Mesenchymal stem cell (in vitro differentiated cells and primary cell): ENCODE measurements at regions not wholly inside any gene's neighbourhood (a gene's known extent, or its start where the extent isn't known, plus 50 kb on each side); places are given as distances from the start of the nearest gene placed in this dataset.

Experiments
- DNase-seq: peaks from one replicate; pipeline ENCODE4 v3.0.0-alpha.2; 2013
- H2AFZ ChIP-seq: one replicate; pipeline ENCODE4 v1.6.1; 2013; ENCODE audit warnings: low read depth, mild to moderate bottlenecking, control low read depth, inconsistent platforms, low read length, moderate library complexity
- H2AK5ac ChIP-seq: 2 replicates; pipeline ENCODE4 v1.6.1; 2013; ENCODE audit warnings: low read length, moderate library complexity, mild to moderate bottlenecking, inconsistent platforms; ENCODE audit not compliant: severe bottlenecking
- H2BK120ac ChIP-seq: one replicate; pipeline ENCODE4 v1.6.1; 2013; ENCODE audit warnings: low read depth, mild to moderate bottlenecking, inconsistent platforms, low read length, moderate library complexity
- H2BK12ac ChIP-seq, 2 experiments: one replicate each; pipeline ENCODE4 v1.6.1; 2013; ENCODE audit warnings: inconsistent platforms in 2 of 2, low read length in 2 of 2, mild to moderate bottlenecking in 2 of 2, moderate library complexity in 2 of 2, control low read depth in 1 of 2
- H2BK15ac ChIP-seq: one replicate; pipeline ENCODE4 v1.6.1; 2013; ENCODE audit warnings: mild to moderate bottlenecking, low read depth, inconsistent platforms; ENCODE audit not compliant: poor library complexity, severe bottlenecking
- H2BK5ac ChIP-seq: 2 replicates; pipeline ENCODE4 v1.6.1; 2013; ENCODE audit warnings: low read depth, mild to moderate bottlenecking, low read length, control low read depth, inconsistent platforms; ENCODE audit not compliant: poor library complexity, severe bottlenecking
- H3K14ac ChIP-seq, 2 experiments: one replicate each; pipeline ENCODE4 v1.6.1; 2013; ENCODE audit warnings: inconsistent platforms in 2 of 2, low read length in 2 of 2, control low read depth in 1 of 2, mild to moderate bottlenecking in 1 of 2, moderate library complexity in 1 of 2
- H3K18ac ChIP-seq, 2 experiments: one replicate each; pipeline ENCODE4 v1.6.1; 2013; ENCODE audit warnings: inconsistent platforms in 2 of 2, low read length in 2 of 2, control low read depth in 1 of 2, low read depth in 1 of 2, mild to moderate bottlenecking in 1 of 2
- H3K23ac ChIP-seq, 2 experiments: one replicate each; pipeline ENCODE4 v1.6.1; 2013; ENCODE audit warnings: inconsistent platforms in 2 of 2, low read length in 2 of 2, mild to moderate bottlenecking in 2 of 2, moderate library complexity in 2 of 2, control low read depth in 1 of 2
- H3K27ac ChIP-seq: 2 replicates; pipeline ENCODE4 v1.5.1; 2013; ENCODE audit warnings: mild to moderate bottlenecking, moderate library complexity, low read length, control low read depth, inconsistent platforms; ENCODE audit not compliant: poor library complexity, severe bottlenecking
- H3K27me3 ChIP-seq, 2 experiments: 2 replicates each; pipeline versions ENCODE4 v1.6.1 to v1.7.0; 2013; ENCODE audit warnings: low read length in 2 of 2, mild to moderate bottlenecking in 2 of 2, moderate library complexity in 2 of 2, control low read depth in 1 of 2, inconsistent platforms in 1 of 2; ENCODE audit not compliant: control insufficient read depth in 1 of 2, insufficient read depth in 1 of 2
- H3K36me3 ChIP-seq, 2 experiments: 2 replicates each; pipeline versions ENCODE4 v1.6.1 to v1.7.0; 2013; ENCODE audit warnings: low read length in 2 of 2, control low read depth in 1 of 2, inconsistent platforms in 1 of 2, low read depth in 1 of 2, mild to moderate bottlenecking in 1 of 2; ENCODE audit not compliant: insufficient read depth in 2 of 2, control insufficient read depth in 1 of 2
- H3K4ac ChIP-seq, 2 experiments: one replicate each; pipeline ENCODE4 v1.6.1; 2013; ENCODE audit warnings: inconsistent platforms in 2 of 2, low read length in 2 of 2, mild to moderate bottlenecking in 2 of 2, moderate library complexity in 2 of 2, control low read depth in 1 of 2, low read depth in 1 of 2
- H3K4me1 ChIP-seq: 2 replicates; pipeline ENCODE4 v1.6.1; 2013; ENCODE audit warnings: low read depth, low read length, control low read depth; ENCODE audit not compliant: control insufficient read depth, insufficient read depth
- H3K4me2 ChIP-seq: 2 replicates; pipeline ENCODE4 v1.6.1; 2013; ENCODE audit warnings: low read length, mild to moderate bottlenecking, inconsistent platforms; ENCODE audit not compliant: poor library complexity, severe bottlenecking
- H3K4me3 ChIP-seq, 2 experiments: 2 replicates each; pipeline versions ENCODE4 v1.5.1 to v1.7.0; 2013; ENCODE audit warnings: low read length in 2 of 2, mild to moderate bottlenecking in 2 of 2, control low read depth in 1 of 2, low read depth in 1 of 2; ENCODE audit not compliant: insufficient read depth in 1 of 2
- H3K79me1 ChIP-seq: replicated peaks from 2 replicates; pipeline ENCODE4 v1.6.1; 2013; ENCODE audit warnings: mild to moderate bottlenecking, control low read depth, low read length, inconsistent platforms; ENCODE audit not compliant: poor library complexity, severe bottlenecking
- H3K9ac ChIP-seq: 2 replicates; pipeline ENCODE4 v1.7.0; 2013; ENCODE audit warnings: mild to moderate bottlenecking, low read length, moderate library complexity
- H3K9me3 ChIP-seq: 2 replicates; pipeline ENCODE4 v1.7.0; 2013; ENCODE audit warnings: mild to moderate bottlenecking, low read length; ENCODE audit not compliant: control insufficient read depth
- H4K8ac ChIP-seq: one replicate; pipeline ENCODE4 v1.6.1; 2013; ENCODE audit warnings: inconsistent platforms, mild to moderate bottlenecking, low read length, moderate library complexity
- H4K91ac ChIP-seq: one replicate; pipeline ENCODE4 v1.6.1; 2013; ENCODE audit warnings: mild to moderate bottlenecking, low read length, inconsistent platforms
- WGBS: methylation state at CpG from one replicate; pipeline ENCODE4 v1.1.7; 2013; ENCODE audit warnings: mixed read lengths; 5-methylcytosine and 5-hydroxymethylcytosine counted together

GRCh38 chr13:47623862-47624261 is 377.2 kb downstream of the SUCLA2 start:
- H3K27ac ChIP-seq, result no peak overlapping the region
- H3K23ac ChIP-seq, result no peak overlapping the region
- H4K91ac ChIP-seq, result no peak overlapping the region
- no peaks in the 10 kb centered on the region for H3K36me3 ChIP-seq
- no peak overlapping the region for H3K4me3 ChIP-seq
- no peak overlapping the region for H2BK5ac ChIP-seq
- no peaks in the 10 kb centered on the region for H3K79me1 ChIP-seq
- H2AFZ ChIP-seq, result no peak overlapping the region
- H3K9me3 ChIP-seq, result peaks cover 2% of the 10 kb centered on the region
- no peak overlapping the region for H2BK15ac ChIP-seq
- H3K18ac ChIP-seq, result no peak overlapping the region
- H3K4me1 ChIP-seq, result peaks cover 2% of the 10 kb centered on the region
- H3K27me3 ChIP-seq, result peaks cover 0 to 24% of the 10 kb centered on the region in 2 experiments
- H3K14ac ChIP-seq, result no peak overlapping the region
- no peak overlapping the region for H2BK120ac ChIP-seq
- H4K8ac ChIP-seq, result no peak overlapping the region
- no peak overlapping the region for H3K4ac ChIP-seq
- H2BK12ac ChIP-seq, result no peak overlapping the region
- H3K9ac ChIP-seq, result no peak overlapping the region
- no peak overlapping the region for H3K4me2 ChIP-seq
- H2AK5ac ChIP-seq, result no peak overlapping the region
- 96% methylated on average over 2 of the region's 2 CpGs for WGBS
- no peak for DNase-seq

DNA sequence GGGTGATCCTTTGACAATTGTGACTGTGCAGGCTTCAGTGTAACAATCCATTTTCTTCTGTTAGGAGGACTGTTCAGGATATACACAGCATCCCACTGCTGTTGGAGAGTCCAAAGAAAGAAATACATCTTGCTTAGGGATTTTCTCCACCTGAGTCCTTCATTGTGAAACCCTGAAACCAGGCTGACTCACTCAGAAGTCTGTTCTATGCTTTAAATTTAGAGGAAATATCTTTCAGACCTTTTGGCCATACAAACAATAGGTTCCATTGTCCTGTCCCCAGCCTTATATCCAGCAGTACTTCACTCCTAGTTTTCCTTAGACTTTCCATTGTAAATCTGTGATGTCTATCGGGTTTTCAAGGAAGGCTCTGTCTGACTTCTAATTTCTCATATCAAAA is 379.1 kb downstream of the SUCLA2 start:
- DNase-seq, result no peak
- H3K14ac ChIP-seq, result no peak overlapping the region
- H3K4ac ChIP-seq, result no peak overlapping the region
- no peaks in the 10 kb centered on the region for H3K36me3 ChIP-seq
- H3K18ac ChIP-seq, result no peak overlapping the region
- H2AFZ ChIP-seq, result no peak overlapping the region
- H2BK15ac ChIP-seq, result no peak overlapping the region
- H2BK120ac ChIP-seq, result no peak overlapping the region
- no peak overlapping the region for H4K91ac ChIP-seq
- no peak overlapping the region for H3K9ac ChIP-seq
- no peak overlapping the region for H3K4me2 ChIP-seq
- H3K9me3 ChIP-seq, result peaks cover 13% of the 10 kb centered on the region
- no peak overlapping the region for H4K8ac ChIP-seq
- H3K4me3 ChIP-seq, result no peak overlapping the region
- H2AK5ac ChIP-seq, result no peak overlapping the region
- no peaks in the 10 kb centered on the region for H3K79me1 ChIP-seq
- no peak overlapping the region for H2BK12ac ChIP-seq
- H3K4me1 ChIP-seq, result no peaks in the 10 kb centered on the region
- H2BK5ac ChIP-seq, result no peak overlapping the region
- peaks cover 0 to 27% of the 10 kb centered on the region in 2 experiments for H3K27me3 ChIP-seq
- no peak overlapping the region for H3K27ac ChIP-seq
- no peak overlapping the region for H3K23ac ChIP-seq
- WGBS, result 93% methylated on average over 1 of the region's 1 CpG

DNA sequence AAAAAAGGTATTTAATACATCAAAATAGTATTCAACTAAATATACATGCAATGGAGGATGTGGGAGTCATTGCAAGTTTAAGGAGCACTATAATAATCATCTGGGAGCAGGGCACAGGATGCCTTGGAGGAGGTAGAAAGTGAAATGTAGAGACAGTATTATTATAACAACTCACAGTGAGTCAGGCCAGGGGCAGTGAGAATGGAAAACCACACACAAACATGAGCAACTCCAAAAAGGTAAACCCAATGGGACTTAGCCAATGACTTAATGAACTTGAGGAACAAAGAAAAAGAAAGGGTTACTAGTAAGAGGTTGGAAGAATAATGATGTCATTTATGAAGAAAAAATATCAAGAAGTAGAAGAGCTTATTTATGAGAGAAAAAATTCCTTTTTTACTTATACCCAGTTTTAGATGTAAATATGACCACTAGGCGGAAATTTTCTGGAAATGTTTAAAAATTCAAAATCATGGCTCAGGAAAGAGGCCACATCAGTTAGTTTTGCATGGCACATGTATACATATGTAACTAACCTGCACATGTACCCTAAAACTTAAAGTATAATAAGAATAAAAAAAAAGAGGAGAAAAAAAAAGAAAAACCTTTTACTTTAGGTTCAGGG is 389.3 kb downstream of the SUCLA2 start:
- Histone ChIP-seq H3K4me1 (no peaks in the 10 kb centered on the region), H3K4me2 (no peak overlapping the region), H3K4me3 (no peak overlapping the region), H2BK120ac (no peak overlapping the region), H3K14ac (no peak overlapping the region), H3K9ac (no peak overlapping the region), H3K27ac (no peak overlapping the region), H3K9me3 (no peaks in the 10 kb centered on the region), H3K18ac (no peak overlapping the region), H2AFZ (no peak overlapping the region), H4K8ac (no peak overlapping the region), H3K79me1 (no peaks in the 10 kb centered on the region), H2BK5ac (no peak overlapping the region), H2BK12ac (no peak overlapping the region), H4K91ac (no peak overlapping the region), H3K27me3 (no peaks in the 10 kb centered on the region), H2AK5ac (no peak overlapping the region), H3K4ac (no peak overlapping the region), H3K23ac (no peak overlapping the region), H3K36me3 (no peaks in the 10 kb centered on the region), H2BK15ac (no peak overlapping the region)
- no peak for DNase-seq
- WGBS, result no CpG with 5 or more reads among the region's 1 CpG

GRCh38 chr13:47610687-47611086 is 390.4 kb downstream of the SUCLA2 start:
- no peak overlapping the region for H2BK120ac ChIP-seq
- WGBS, result 82% methylated on average over 3 of the region's 3 CpGs
- no peak overlapping the region for H3K18ac ChIP-seq
- H2BK15ac ChIP-seq, result no peak overlapping the region
- no peak overlapping the region for H4K8ac ChIP-seq
- H4K91ac ChIP-seq, result no peak overlapping the region
- H3K36me3 ChIP-seq, result no peaks in the 10 kb centered on the region
- no peak overlapping the region for H3K4me2 ChIP-seq
- H3K14ac ChIP-seq, result peak overlapping the region in 1 of 2 experiments; percentile 65
- H2AK5ac ChIP-seq, result no peak overlapping the region
- no peak for DNase-seq
- no peak overlapping the region for H3K4me3 ChIP-seq
- H3K27ac ChIP-seq, result no peak overlapping the region
- no peaks in the 10 kb centered on the region for H3K4me1 ChIP-seq
- H3K9me3 ChIP-seq, result no peaks in the 10 kb centered on the region
- H2BK5ac ChIP-seq, result no peak overlapping the region
- H2BK12ac ChIP-seq, result no peak overlapping the region
- H3K9ac ChIP-seq, result no peak overlapping the region
- H2AFZ ChIP-seq, result peak overlapping the region; percentile 42
- H3K4ac ChIP-seq, result no peak overlapping the region
- no peak overlapping the region for H3K23ac ChIP-seq
- no peaks in the 10 kb centered on the region for H3K27me3 ChIP-seq
- no peaks in the 10 kb centered on the region for H3K79me1 ChIP-seq
